ENCODE measurements at regions not wholly inside any gene's neighbourhood (a gene's known extent, or its start where the extent isn't known, plus 50 kb on each side); places are given as distances from the start of the nearest gene placed in this dataset.

DNA sequence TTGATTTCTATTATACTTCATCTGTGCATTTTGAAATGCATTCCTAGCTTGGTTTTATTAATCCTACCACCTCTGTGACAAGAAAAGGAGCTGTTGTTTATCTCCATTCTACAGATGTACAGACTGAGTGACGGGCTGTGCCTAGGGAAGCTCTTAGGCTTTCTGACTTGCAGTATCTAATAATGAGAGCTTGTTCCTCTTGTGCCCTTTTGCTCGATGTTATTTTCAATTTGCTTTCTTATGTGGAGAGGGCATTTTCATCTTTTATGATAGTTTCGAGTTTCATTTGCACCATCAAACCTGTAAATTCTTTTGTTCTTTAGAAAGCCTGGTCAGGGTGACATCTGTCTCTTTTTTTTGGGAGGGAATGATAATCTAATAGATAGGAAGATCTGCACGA, 256.5 kb downstream of the C4orf33 start:
- Histone ChIP-seq H3K79me2 (replicated peaks; ENCODE audit: insufficient read depth, low read length) (no peaks in the 10 kb centered on the region), H3K9me3 (ENCODE audit: low read length) (no peaks in the 10 kb centered on the region), H4K20me1 (ENCODE audit: insufficient read depth) (no peaks in the 10 kb centered on the region), H3K36me3 (ENCODE audit: insufficient read depth, low read length) (no peaks in the 10 kb centered on the region), H3K4me3 (ENCODE audit: low read length) (no peak overlapping the region), H3F3A (ENCODE audit: insufficient read depth, low read length, poor library complexity, severe bottlenecking) (no peaks in the 10 kb centered on the region), H3K27ac (ENCODE audit: low read length) (no peak overlapping the region), H2AFZ (ENCODE audit: low read depth, low read length) (no peak overlapping the region), H3K27me3 (ENCODE audit: insufficient read depth, low read depth, low read length) (no peaks in the 10 kb centered on the region), H3K9me2 (ENCODE audit: insufficient read depth, low read length) (no peaks in the 10 kb centered on the region), H3K9ac (ENCODE audit: low read length) (no peak overlapping the region), H3K4me2 (ENCODE audit: low read length) (no peak overlapping the region)
- TF ChIP-seq, protein P1, sequence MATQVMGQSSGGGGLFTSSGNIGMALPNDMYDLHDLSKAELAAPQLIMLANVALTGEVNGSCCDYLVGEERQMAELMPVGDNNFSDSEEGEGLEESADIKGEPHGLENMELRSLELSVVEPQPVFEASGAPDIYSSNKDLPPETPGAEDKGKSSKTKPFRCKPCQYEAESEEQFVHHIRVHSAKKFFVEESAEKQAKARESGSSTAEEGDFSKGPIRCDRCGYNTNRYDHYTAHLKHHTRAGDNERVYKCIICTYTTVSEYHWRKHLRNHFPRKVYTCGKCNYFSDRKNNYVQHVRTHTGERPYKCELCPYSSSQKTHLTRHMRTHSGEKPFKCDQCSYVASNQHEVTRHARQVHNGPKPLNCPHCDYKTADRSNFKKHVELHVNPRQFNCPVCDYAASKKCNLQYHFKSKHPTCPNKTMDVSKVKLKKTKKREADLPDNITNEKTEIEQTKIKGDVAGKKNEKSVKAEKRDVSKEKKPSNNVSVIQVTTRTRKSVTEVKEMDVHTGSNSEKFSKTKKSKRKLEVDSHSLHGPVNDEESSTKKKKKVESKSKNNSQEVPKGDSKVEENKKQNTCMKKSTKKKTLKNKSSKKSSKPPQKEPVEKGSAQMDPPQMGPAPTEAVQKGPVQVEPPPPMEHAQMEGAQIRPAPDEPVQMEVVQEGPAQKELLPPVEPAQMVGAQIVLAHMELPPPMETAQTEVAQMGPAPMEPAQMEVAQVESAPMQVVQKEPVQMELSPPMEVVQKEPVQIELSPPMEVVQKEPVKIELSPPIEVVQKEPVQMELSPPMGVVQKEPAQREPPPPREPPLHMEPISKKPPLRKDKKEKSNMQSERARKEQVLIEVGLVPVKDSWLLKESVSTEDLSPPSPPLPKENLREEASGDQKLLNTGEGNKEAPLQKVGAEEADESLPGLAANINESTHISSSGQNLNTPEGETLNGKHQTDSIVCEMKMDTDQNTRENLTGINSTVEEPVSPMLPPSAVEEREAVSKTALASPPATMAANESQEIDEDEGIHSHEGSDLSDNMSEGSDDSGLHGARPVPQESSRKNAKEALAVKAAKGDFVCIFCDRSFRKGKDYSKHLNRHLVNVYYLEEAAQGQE (IDR thresholded peaks at IDR 0.05; ENCODE audit: borderline replicate concordance), result no peak
- TF ChIP-seq RAD21 (conservative IDR thresholded peaks at IDR 0.05) (no peak), SMC3 (conservative IDR thresholded peaks at IDR 0.05; ENCODE audit: poor library complexity) (no peak), MXI1 (conservative IDR thresholded peaks at IDR 0.05; ENCODE audit: poor library complexity, severe bottlenecking) (no peak), CTCF (IDR thresholded peaks at IDR 0.05; ENCODE audit: poor library complexity, severe bottlenecking) (no peak), EZH2 (IDR thresholded peaks at IDR 0.05; ENCODE audit: borderline replicate concordance, insufficient read depth, low read length, poor library complexity, severe bottlenecking) (no peak), TAF1 (IDR thresholded peaks at IDR 0.05; ENCODE audit: low read depth) (no peak), POLR2AphosphoS5 (IDR thresholded peaks at IDR 0.05) (no peak), EP300 (conservative IDR thresholded peaks at IDR 0.05; ENCODE audit: poor library complexity, severe bottlenecking) (no peak)

GRCh38 chr4:129353490-129353889, 257.5 kb downstream of the C4orf33 start:
- no peaks in the 10 kb centered on the region for H3K36me3 ChIP-seq (ENCODE audit: insufficient read depth, low read length)
- no peaks in the 10 kb centered on the region for H3K9me3 ChIP-seq (ENCODE audit: low read length)
- no peak overlapping the region for H3K27ac ChIP-seq (ENCODE audit: low read length)
- TF ChIP-seq, protein P1 (IDR thresholded peaks at IDR 0.05; ENCODE audit: borderline replicate concordance), result no peak
- no peak for TF ChIP-seq CTCF (IDR thresholded peaks at IDR 0.05; ENCODE audit: poor library complexity, severe bottlenecking)
- TF ChIP-seq MXI1 (conservative IDR thresholded peaks at IDR 0.05; ENCODE audit: poor library complexity, severe bottlenecking), result no peak
- TF ChIP-seq SMC3 (conservative IDR thresholded peaks at IDR 0.05; ENCODE audit: poor library complexity), result no peak
- H3K79me2 ChIP-seq (replicated peaks; ENCODE audit: insufficient read depth, low read length), result no peaks in the 10 kb centered on the region
- no peaks in the 10 kb centered on the region for H3K9me2 ChIP-seq (ENCODE audit: insufficient read depth, low read length)
- H3F3A ChIP-seq (ENCODE audit: insufficient read depth, low read length, poor library complexity, severe bottlenecking), result no peaks in the 10 kb centered on the region
- no peaks in the 10 kb centered on the region for H4K20me1 ChIP-seq (ENCODE audit: insufficient read depth)
- H3K4me2 ChIP-seq (ENCODE audit: low read length), result no peak overlapping the region
- H2AFZ ChIP-seq (ENCODE audit: low read depth, low read length), result no peak overlapping the region
- H3K27me3 ChIP-seq (ENCODE audit: insufficient read depth, low read depth, low read length), result no peaks in the 10 kb centered on the region
- no peak overlapping the region for H3K9ac ChIP-seq (ENCODE audit: low read length)
- no peak overlapping the region for H3K4me3 ChIP-seq (ENCODE audit: low read length)

Data from neural cell (in vitro differentiated cells).